NCI-H128 (cell line): ENCODE measurements at regions not wholly inside any gene's neighbourhood (a gene's known extent, or its start where the extent isn't known, plus 50 kb on each side); places are given as distances from the start of the nearest gene placed in this dataset.

Experiments used
- DNase-seq: peaks from one replicate; lab custom pipeline; 2025; ENCODE audit not compliant: unreplicated experiment; lab: John Stamatoyannopoulos, UW

- no peak for DNase-seq
Measured at GRCh38 chr2:204108330-204108751, 171.8 kb downstream of the ICOS start.

- no peak for DNase-seq
Measured at GRCh38 chr2:204108781-204109295, 172.3 kb downstream of the ICOS start.

DNA sequence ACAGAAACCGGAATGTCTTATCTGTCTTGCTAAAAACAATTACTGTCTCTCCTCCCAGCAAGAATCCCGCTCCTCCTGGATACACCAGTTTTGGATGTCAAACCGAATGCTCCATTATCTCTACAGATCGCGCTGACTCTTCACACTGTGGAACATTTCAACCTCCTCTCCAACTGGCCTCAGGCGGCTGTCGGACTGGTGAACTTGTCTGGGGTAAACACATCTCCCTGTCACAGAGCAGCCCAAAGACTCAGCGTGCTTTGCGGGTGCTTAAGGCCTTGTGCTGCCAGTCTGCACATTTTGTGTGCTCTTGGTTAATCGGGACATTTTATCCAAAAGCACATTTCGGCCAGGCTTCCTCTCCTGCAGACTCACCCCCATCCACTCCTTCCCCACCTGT, 173.1 kb downstream of the ICOS start:
- DNase-seq = no peak

DNA sequence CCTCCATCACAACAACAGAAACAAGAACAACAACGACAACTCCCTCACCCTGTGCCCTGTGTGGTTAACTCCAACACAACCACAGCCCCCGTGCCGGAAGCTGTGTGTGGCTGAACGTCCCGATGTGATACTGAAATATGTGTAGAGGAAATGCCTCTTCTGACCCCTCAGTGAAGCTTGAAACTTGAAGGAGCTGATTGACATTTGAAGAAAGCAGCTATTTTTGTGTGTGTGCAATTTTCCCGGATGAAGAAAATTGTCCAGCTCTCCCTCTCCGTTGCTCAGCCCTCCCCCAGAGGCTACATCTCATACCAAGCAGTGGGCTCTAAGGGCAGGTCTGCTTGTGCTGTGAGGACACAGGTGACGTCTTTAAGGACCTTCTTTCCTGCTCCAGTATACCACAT, 173.8 kb downstream of the ICOS start:
- DNase-seq = no peak

DNA sequence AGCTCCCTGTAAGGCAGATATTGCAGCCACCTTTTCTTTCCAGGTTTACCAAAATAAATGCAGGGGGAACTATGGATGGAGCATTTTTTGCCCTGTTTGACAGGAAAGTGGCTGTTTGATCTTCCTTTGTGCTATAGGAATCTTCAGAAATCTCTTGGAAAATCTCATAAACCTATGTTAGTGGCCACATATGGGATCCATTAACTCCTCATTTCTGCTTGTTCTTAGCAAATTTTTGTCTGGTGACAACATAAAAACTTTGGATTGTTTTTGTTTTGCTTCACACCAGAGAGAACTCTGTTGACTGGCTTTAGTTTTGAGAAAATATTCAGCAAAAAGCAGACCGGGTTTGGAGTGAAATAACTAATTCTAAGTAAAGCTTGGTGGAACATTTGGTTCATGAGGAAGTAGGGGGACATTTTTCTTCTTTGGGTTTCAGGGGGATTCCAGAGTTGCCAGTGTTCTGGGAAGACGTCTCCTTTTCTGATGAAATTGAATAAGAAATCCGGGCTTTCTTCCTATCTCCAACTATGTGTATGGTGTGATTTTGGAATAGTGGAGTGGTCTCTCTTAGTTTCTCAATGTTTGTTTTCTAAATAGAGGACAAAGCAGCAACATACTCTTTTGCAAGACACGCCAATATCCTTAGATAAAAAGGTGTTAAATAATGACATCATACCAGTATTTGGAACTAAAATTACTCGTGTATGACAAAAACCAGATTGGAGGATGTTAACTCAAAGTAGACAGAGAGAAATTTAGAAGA, 174.4 kb downstream of the ICOS start:
- no peak for DNase-seq

GRCh38 chr2:204112084-204112770, 175.7 kb downstream of the ICOS start:
- no peak for DNase-seq

- DNase-seq = no peak
Measured at GRCh38 chr2:204114295-204115136, 178.0 kb downstream of the ICOS start.

- DNase-seq = no peak
Measured at GRCh38 chr2:204115137-204116056, 178.8 kb downstream of the ICOS start.

DNA sequence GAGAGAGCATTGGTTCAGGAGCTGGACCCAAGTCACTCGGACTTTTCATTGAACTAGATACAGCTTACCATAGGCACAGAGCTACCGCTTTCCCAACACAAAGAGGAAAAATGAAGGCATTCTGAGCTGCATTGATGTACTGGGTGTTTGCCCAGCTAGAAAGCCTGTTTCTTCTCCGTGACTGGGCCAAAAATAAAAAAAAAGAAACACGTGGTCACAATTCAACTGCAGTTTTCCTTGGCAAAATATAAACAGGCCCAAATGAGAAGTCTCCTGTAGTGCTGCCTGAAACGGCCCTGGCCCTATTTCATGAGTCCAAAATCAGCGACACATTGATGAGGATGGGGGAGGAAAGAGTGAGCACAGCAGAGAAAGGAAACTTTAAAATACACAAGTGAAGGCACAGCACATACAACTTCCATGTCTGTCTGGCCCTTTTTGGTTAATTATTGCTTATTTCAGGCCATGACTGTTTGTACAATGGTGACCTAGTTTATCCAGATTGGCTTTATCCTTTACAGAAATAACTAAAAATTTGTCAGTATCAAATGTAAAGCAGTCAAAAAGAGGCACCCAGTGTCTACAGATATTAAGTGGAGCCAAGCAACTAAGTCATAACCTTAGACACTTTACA, 179.7 kb downstream of the ICOS start:
- DNase-seq = no peak

GRCh38 chr2:204122425-204122824, 185.9 kb downstream of the ICOS start:
- DNase-seq = no peak

GRCh38 chr2:204124140-204124750, 187.7 kb downstream of the ICOS start:
- no peak for DNase-seq

DNA sequence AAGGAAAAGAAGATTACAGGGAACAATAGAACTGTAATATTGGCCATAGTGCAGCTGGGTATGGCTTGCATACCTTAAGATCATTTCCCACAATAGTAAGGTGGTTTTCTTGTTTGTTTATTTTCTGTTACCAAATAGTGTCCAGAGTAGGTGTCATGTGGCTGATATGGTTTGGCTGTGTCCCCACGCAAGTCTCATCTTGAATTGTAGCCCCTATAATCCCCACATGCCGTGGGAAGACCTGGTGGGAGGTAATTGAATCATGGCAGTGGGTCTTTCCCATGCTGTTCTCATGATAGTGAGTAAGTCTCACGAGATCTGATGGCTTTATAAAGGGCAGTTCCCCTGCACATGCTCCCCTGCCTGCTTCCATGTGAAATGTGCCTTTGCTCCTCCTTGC, 190.1 kb downstream of the ICOS start:
- DNase-seq = no peak

GRCh38 chr2:204127238-204127637, 190.7 kb downstream of the ICOS start:
- no peak for DNase-seq

DNA sequence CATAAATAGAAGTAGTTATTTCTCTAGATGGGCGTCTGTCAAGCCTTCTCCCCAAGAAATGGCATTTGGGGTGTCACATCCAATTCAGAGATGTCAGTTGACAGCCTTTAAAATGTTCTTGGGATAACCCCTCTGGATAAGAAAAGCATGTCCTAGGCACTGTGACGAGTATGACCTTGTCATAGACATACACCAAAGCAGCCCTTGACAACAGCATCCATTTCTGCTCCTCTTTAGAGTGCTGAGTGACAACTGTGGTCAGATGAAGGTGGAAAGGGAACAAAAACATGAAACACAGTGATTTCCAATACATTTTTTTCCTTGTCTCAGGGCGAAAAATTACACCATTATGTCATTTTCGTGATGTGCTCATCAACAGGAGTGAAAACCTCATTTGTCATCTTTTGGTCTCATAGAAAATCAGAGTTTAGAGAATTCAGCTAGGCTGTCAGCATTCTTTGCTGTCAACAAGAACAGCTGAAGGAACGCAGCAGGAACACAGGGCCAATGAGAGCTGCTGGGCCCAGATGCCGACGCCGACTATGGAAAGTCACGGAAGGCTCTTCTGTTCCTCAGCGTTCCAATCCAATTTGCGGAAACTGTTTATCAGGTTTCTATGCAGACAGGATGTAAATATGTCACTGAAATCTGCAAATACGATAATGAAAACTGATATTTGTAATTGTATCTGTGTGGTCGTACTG, 193.2 kb downstream of the ICOS start:
- DNase-seq = no peak

- DNase-seq = no peak
Measured at GRCh38 chr2:204131621-204132020, 195.1 kb downstream of the ICOS start.

DNA sequence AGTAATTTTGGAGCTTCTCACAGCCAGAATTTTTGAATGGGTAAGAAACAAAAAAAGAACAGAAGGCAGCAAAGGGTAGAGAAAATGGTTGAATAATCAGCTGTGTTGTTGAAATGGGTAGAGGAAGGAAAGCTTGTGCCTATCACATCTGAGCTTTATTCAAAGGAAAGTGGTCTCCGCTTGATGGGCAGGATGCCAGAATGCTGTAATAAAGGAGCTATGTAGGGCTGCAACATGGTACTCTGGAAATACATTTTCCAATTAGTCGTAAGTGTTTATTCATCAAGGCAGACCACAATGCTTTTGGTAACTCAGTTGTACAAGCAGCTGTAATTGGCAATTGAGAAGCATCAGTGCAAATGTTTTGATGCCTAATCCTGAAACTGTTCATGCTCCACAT, 196.9 kb downstream of the ICOS start:
- DNase-seq = peak; percentile 82

- no peak for DNase-seq
Measured at GRCh38 chr2:204134421-204134820, 197.9 kb downstream of the ICOS start.

DNA sequence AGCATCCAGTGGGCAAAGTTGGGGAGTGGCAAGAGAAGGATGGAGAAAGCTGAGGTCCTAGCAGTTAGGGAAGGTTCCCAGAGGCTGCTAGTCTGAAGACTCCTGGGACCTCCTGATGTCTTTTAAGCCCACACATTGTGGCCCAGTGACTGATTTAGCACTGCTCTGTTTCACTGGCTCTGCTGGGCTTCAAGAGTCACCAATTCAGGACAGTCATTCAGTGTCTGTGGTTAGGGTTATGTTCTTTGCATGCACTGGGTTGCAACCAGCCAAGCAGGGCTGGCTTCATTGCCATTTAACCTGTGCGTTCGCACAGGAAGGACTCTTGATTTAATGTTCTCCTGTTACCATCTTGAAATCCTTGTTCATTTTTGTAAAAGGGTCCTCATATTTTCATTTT, 199.2 kb downstream of the ICOS start:
- DNase-seq = no peak

DNA sequence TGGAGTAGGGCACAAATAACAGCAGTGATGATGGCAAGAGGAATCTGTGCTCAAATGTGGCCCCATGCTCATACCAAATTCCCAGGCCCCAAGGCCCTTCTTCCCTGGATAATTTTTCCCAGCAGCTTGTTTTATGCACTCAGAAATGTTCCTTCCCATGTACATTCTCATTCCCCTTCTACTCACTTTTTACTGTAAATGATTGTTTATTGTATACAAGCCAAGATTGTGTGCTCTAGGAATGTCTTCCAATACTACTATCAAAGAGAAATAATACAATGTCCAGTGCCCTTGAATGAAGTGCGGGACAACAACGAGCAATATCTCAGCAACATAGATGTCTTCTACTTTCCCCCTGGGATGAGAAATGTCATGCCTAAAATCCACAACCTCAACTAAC, 201.6 kb downstream of the ICOS start:
- DNase-seq = no peak
